ENCODE measurements at regions not wholly inside any gene's neighbourhood (a gene's known extent, or its start where the extent isn't known, plus 50 kb on each side); places are given as distances from the start of the nearest gene placed in this dataset.

DNA sequence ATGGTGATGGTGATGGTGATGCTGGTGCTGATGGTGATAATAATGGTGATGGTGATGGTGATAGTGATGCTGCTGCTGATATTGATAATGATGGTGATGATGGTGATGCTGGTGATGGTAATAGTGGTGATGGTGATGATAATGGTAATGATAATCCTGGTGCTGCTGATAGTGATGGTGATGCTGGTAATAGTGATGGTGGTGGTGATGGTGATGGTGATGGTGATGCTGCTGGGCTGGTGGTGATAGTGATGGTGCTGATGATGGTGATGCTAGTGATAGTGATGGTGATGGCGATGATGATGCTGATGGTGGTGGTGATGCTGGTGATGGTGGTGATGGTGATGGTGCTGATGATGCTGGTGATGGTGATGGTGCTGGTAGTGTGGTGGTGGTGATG is 58.4 kb upstream of the IGSF21 start:
- no peaks in the 10 kb centered on the region for H3K27me3 Mint-ChIP-seq (ENCODE audit: unreplicated experiment)
- H3K27ac Mint-ChIP-seq (ENCODE audit: unreplicated experiment), result no peak overlapping the region
- H3K4me3 Mint-ChIP-seq (ENCODE audit: unreplicated experiment), result no peak overlapping the region
- H3K4me1 Mint-ChIP-seq (ENCODE audit: unreplicated experiment), result no peaks in the 10 kb centered on the region
- peaks cover 15% of the 10 kb centered on the region for H3K9me3 Mint-ChIP-seq (ENCODE audit: unreplicated experiment)
- TF ChIP-seq, protein P1, sequence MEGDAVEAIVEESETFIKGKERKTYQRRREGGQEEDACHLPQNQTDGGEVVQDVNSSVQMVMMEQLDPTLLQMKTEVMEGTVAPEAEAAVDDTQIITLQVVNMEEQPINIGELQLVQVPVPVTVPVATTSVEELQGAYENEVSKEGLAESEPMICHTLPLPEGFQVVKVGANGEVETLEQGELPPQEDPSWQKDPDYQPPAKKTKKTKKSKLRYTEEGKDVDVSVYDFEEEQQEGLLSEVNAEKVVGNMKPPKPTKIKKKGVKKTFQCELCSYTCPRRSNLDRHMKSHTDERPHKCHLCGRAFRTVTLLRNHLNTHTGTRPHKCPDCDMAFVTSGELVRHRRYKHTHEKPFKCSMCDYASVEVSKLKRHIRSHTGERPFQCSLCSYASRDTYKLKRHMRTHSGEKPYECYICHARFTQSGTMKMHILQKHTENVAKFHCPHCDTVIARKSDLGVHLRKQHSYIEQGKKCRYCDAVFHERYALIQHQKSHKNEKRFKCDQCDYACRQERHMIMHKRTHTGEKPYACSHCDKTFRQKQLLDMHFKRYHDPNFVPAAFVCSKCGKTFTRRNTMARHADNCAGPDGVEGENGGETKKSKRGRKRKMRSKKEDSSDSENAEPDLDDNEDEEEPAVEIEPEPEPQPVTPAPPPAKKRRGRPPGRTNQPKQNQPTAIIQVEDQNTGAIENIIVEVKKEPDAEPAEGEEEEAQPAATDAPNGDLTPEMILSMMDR (IDR thresholded peaks at IDR 0.05), result no peak
- H3K36me3 Mint-ChIP-seq (ENCODE audit: unreplicated experiment), result no peaks in the 10 kb centered on the region
- DNase-seq (ENCODE audit: extremely low spot score, unreplicated experiment), result no peak

DNA sequence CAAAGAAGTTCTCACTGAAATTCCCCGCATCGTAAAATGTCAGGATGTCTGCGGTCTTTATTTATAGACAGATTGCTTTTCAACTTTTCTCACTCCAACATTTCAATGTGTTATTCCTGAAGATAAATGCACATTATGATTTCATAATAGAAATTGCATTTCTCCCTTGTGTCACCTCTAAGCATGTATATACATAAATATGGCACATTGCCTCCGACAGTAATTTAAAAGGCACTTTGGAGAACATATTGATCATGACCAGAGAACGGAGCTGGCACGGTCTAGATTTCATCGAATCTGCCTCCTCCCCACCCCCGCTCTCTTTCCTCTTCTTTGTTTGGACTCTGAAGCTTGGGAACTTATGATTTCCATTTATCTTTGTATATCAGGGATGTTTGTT is 54.9 kb upstream of the IGSF21 start:
- no peaks in the 10 kb centered on the region for H3K4me1 Mint-ChIP-seq (ENCODE audit: unreplicated experiment)
- no peaks in the 10 kb centered on the region for H3K36me3 Mint-ChIP-seq (ENCODE audit: unreplicated experiment)
- no peaks in the 10 kb centered on the region for H3K27me3 Mint-ChIP-seq (ENCODE audit: unreplicated experiment)
- peaks cover 12% of the 10 kb centered on the region for H3K9me3 Mint-ChIP-seq (ENCODE audit: unreplicated experiment)
- no peak for DNase-seq (ENCODE audit: extremely low spot score, unreplicated experiment)
- TF ChIP-seq, protein P1 (IDR thresholded peaks at IDR 0.05), result no peak
- H3K4me3 Mint-ChIP-seq (ENCODE audit: unreplicated experiment), result no peak overlapping the region
- no peak overlapping the region for H3K27ac Mint-ChIP-seq (ENCODE audit: unreplicated experiment)

DNA sequence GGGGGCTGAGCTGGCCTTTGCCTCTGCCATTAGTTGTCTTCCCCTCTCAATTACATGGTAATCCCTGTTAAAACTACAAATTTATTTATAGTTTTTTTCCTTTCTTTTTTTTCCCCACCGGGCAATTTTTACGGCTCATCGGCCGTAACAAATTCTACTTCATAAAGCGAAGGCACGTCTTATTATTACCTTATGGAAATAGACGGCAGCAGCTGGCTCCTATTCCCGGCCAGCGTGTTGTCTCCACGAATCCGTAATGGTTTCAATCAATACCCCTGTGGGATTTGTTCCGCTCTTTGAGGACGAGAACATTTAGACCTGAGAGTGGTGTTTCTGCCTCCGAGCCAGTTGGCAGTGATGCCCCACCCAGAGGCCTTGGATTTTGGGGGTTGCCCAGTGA is 52.4 kb upstream of the IGSF21 start:
- H3K27me3 Mint-ChIP-seq (ENCODE audit: unreplicated experiment), result no peaks in the 10 kb centered on the region
- TF ChIP-seq, protein P1 (IDR thresholded peaks at IDR 0.05), result no peak
- no peaks in the 10 kb centered on the region for H3K9me3 Mint-ChIP-seq (ENCODE audit: unreplicated experiment)
- no peak overlapping the region for H3K27ac Mint-ChIP-seq (ENCODE audit: unreplicated experiment)
- no peaks in the 10 kb centered on the region for H3K4me1 Mint-ChIP-seq (ENCODE audit: unreplicated experiment)
- H3K36me3 Mint-ChIP-seq (ENCODE audit: unreplicated experiment), result no peaks in the 10 kb centered on the region
- no peak for DNase-seq (ENCODE audit: extremely low spot score, unreplicated experiment)
- no peak overlapping the region for H3K4me3 Mint-ChIP-seq (ENCODE audit: unreplicated experiment)

DNA sequence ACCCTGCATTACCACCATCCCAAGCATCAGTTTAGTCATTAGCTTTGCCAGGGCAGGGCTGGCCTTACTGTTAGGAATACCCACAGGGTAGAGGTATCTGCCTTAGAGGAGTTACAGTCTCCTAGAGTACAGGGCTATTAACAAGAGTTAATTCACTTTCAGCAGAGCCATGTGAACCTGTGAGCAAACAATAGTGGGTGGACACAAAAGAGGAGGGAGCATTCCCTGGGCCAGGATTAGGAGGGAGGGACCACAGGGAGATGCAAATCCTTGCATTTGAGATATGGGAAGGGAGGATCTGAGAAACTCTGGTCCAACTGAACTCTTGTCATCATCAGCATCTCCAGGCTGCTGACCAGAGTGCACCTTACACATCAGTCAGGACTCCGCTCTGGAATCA is 51.1 kb upstream of the IGSF21 start:
- H3K36me3 Mint-ChIP-seq (ENCODE audit: unreplicated experiment), result no peaks in the 10 kb centered on the region
- TF ChIP-seq, protein P1 (IDR thresholded peaks at IDR 0.05), result no peak
- H3K27ac Mint-ChIP-seq (ENCODE audit: unreplicated experiment), result no peak overlapping the region
- no peaks in the 10 kb centered on the region for H3K27me3 Mint-ChIP-seq (ENCODE audit: unreplicated experiment)
- DNase-seq (ENCODE audit: extremely low spot score, unreplicated experiment), result no peak
- no peaks in the 10 kb centered on the region for H3K4me1 Mint-ChIP-seq (ENCODE audit: unreplicated experiment)
- no peak overlapping the region for H3K4me3 Mint-ChIP-seq (ENCODE audit: unreplicated experiment)
- H3K9me3 Mint-ChIP-seq (ENCODE audit: unreplicated experiment), result no peaks in the 10 kb centered on the region

DNA sequence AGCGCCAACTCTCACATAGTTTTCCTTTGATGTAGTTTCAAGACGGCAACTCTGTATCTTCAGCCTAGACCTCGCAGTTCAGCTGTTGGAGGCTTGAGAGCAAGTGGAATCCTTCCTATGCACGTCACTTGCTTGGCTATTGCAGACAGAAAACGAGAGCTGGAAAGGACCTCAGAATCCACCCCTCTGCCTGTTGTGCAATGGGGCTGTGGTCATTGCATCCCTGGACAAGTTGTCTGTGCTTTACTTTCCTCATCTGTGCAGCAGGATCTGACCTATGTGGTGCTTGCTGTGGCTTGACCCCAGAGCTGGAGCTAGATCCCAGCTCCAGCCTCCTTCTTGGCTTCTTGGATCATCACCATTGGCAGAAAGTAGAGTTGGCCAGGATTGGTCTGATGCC is 50.0 kb upstream of the IGSF21 start:
- Mint-ChIP-seq H3K4me1 (ENCODE audit: unreplicated experiment) (no peaks in the 10 kb centered on the region), H3K27me3 (ENCODE audit: unreplicated experiment) (no peaks in the 10 kb centered on the region), H3K36me3 (ENCODE audit: unreplicated experiment) (no peaks in the 10 kb centered on the region), H3K9me3 (ENCODE audit: unreplicated experiment) (peaks cover 6% of the 10 kb centered on the region), H3K4me3 (ENCODE audit: unreplicated experiment) (no peak overlapping the region), H3K27ac (ENCODE audit: unreplicated experiment) (no peak overlapping the region)
- no peak for DNase-seq (ENCODE audit: extremely low spot score, unreplicated experiment)
- TF ChIP-seq, protein P1 (IDR thresholded peaks at IDR 0.05), result no peak
